B cell (primary cell): ENCODE measurements at regions not wholly inside any gene's neighbourhood (a gene's known extent, or its start where the extent isn't known, plus 50 kb on each side); places are given as distances from the start of the nearest gene placed in this dataset.

Source experiments
- ATAC-seq: fragments of 200-7000 bp; cut with Tn5 transposase; one replicate; pipeline ENCODE4 v1.10.0; 2021; ENCODE audit warnings: low read depth, mild to moderate bottlenecking, moderate number of reproducible peaks, moderate library complexity
- CTCF ChIA-PET: fragments of 350-600 bp; sonication (Branson Sonifier 250); formaldehyde crosslinking; loops from one replicate; lab custom pipeline; 2021; ENCODE audit warnings: antibody characterized with exemption, inconsistent platforms; lab: Charles Lee
- POLR2A ChIA-PET: fragments of 350-600 bp; sonication (Branson Sonifier 250); formaldehyde crosslinking; loops from one replicate; lab custom pipeline; 2021; ENCODE audit warnings: antibody characterized with exemption; lab: Charles Lee
- DNase-seq: peaks from one replicate; pipeline ENCODE4 v3.0.0; 2013
- H2AFZ ChIP-seq: 2 replicates; pipeline ENCODE4 v1.6.1; 2012; ENCODE audit warnings: mild to moderate bottlenecking, low read depth, low read length; ENCODE audit not compliant: insufficient read depth, poor library complexity, severe bottlenecking
- H3K27ac ChIP-seq, 2 donors: 1 replicate in 1 of 2; 2 replicates in 1 of 2; pipeline ENCODE4 v1.5.1; 2012 to 2013; ENCODE audit warnings: low read length in 2 of 2, mild to moderate bottlenecking in 2 of 2, moderate library complexity in 1 of 2
- H3K27me3 ChIP-seq, 4 experiments: fragments of 200-600 bp in 1 of 4; sonication (generic) in 1 of 4; replicated peaks in 1 of 4; 1 replicate in 2 of 4; 2 replicates in 2 of 4; pipeline versions ENCODE4 v1.6.1 to v1.7.0; 2013 to 2016; ENCODE audit warnings: low read length in 3 of 4, mild to moderate bottlenecking in 2 of 4, mixed read lengths in 1 of 4, moderate library complexity in 1 of 4; ENCODE audit not compliant: insufficient read depth in 4 of 4, control insufficient read depth in 3 of 4; ENCODE audit errors: control extremely low read depth in 1 of 4
- H3K36me3 ChIP-seq, 2 experiments: replicated peaks in 1 of 2; 1 replicate in 1 of 2; 2 replicates in 1 of 2; pipeline versions ENCODE4 v1.6.1 to v1.7.1; 2013; ENCODE audit warnings: low read length in 1 of 2; ENCODE audit not compliant: insufficient read depth in 2 of 2, control insufficient read depth in 1 of 2; ENCODE audit errors: control extremely low read depth in 1 of 2, extremely low read depth in 1 of 2
- H3K4me1 ChIP-seq, 2 donors: fragments of 200-600 bp in 1 of 2; sonication (generic) in 1 of 2; 1 replicate in 1 of 2; 2 replicates in 1 of 2; pipeline versions ENCODE4 v1.5.1 to v1.6.1; 2013 to 2017; ENCODE audit warnings: low read length in 2 of 2; ENCODE audit not compliant: control insufficient read depth in 2 of 2, insufficient read depth in 2 of 2
- H3K4me2 ChIP-seq: replicated peaks from 2 replicates; pipeline ENCODE3; 2012; ENCODE audit warnings: mild to moderate bottlenecking, low read depth, low read length; ENCODE audit not compliant: poor library complexity, severe bottlenecking
- H3K4me3 ChIP-seq, 5 experiments: fragments of 200-600 bp in 1 of 5; sonication (generic) in 1 of 5; 1 replicate in 3 of 5; 2 replicates in 2 of 5; pipeline versions ENCODE4 v1.5.1 to v1.7.0; 2011 to 2016; ENCODE audit warnings: low read length in 4 of 5, mild to moderate bottlenecking in 4 of 5, low read depth in 2 of 5, control low read depth in 1 of 5, moderate library complexity in 1 of 5; ENCODE audit not compliant: insufficient read depth in 1 of 5; ENCODE audit errors: control extremely low read depth in 1 of 5, extremely low read depth in 1 of 5
- H3K79me2 ChIP-seq: fragments of 200-600 bp; sonication (generic); one replicate; pipeline ENCODE4 v1.6.0; 2016; ENCODE audit warnings: low read length; ENCODE audit not compliant: control insufficient read depth, insufficient read depth
- H3K9ac ChIP-seq: fragments of 200-600 bp; sonication (generic); 2 replicates; pipeline ENCODE4 v1.6.1; 2017; ENCODE audit warnings: mild to moderate bottlenecking, low read length, moderate library complexity
- H3K9me3 ChIP-seq, 3 donors: one replicate each; pipeline versions ENCODE4 v1.6.1 to v1.7.1; 2013; ENCODE audit warnings: low read length in 2 of 3; ENCODE audit not compliant: control insufficient read depth in 2 of 3, insufficient read depth in 1 of 3; ENCODE audit errors: control extremely low read depth in 1 of 3
- H4K20me1 ChIP-seq: 2 replicates; pipeline ENCODE4 v1.6.0; 2012; ENCODE audit warnings: mild to moderate bottlenecking, low read length; ENCODE audit not compliant: insufficient read depth, control insufficient read depth, poor library complexity, severe bottlenecking
- H3K27ac Mint-ChIP-seq: one replicate; pipeline ENCODE4 v1.8.0; 2021; ENCODE audit warnings: mixed read lengths
- H3K27me3 Mint-ChIP-seq: one replicate; pipeline ENCODE4 v1.8.0; 2021; ENCODE audit warnings: mixed read lengths
- H3K4me1 Mint-ChIP-seq: one replicate; pipeline ENCODE4 v1.8.0; 2021; ENCODE audit warnings: mixed read lengths
- H3K4me3 Mint-ChIP-seq: one replicate; pipeline ENCODE4 v1.8.0; 2021; ENCODE audit warnings: mixed read lengths
- H3K9me3 Mint-ChIP-seq: one replicate; pipeline ENCODE4 v1.8.0; 2022; ENCODE audit warnings: mixed read lengths; ENCODE audit not compliant: insufficient read depth
- EZH2 ChIP-seq: IDR thresholded peaks from 2 replicates; pipeline ENCODE4 v1.6.1; 2012; ENCODE audit warnings: borderline replicate concordance, low read depth, mild to moderate bottlenecking, moderate library complexity, low read length; ENCODE audit not compliant: insufficient read depth, poor library complexity, severe bottlenecking
- WGBS: methylation state at CpG from one replicate; pipeline ENCODE4 v1.1.5; 2013; ENCODE audit warnings: missing lambda C conversion rate; ENCODE audit not compliant: insufficient coverage; 5-methylcytosine and 5-hydroxymethylcytosine counted together
- intact Hi-C: fragments of 100-400 bp; cut with micrococcal nuclease; formaldehyde crosslinking; loops from one replicate; pipeline ENCODE4 v1.10.0; 2022
- TF ChIP-seq, protein P1 (sequence below): fragments of 200-600 bp; IDR thresholded peaks from one replicate; pipeline ENCODE4 v1.8.0; 2022; ENCODE audit warnings: antibody characterized with exemption, mild to moderate bottlenecking

DNA sequence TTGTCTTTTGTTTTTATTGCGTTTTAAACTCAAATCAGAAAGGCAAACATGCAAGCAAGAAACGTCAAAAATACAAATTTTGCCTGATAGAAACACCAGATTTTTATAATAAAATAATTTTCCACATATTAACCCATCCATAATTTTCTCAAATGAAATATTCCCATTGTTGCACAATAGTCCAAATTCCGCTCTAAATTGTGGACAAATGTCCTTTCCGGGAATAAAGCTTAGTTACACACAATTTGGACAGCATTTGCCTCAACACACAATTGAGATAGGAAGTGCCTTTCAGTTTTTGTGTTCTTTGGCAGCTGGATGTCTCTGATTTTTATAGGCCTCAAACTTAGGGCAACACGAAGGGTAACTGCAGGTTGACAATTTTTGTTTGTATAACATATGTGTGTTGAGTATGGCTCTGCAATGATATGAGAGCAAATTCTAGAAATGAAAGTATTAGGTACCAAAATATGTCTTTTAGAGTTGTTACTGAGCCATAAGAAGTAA is 105.8 kb downstream of the DIO2 start:
- H3K4me3 Mint-ChIP-seq, result no peak overlapping the region

DNA sequence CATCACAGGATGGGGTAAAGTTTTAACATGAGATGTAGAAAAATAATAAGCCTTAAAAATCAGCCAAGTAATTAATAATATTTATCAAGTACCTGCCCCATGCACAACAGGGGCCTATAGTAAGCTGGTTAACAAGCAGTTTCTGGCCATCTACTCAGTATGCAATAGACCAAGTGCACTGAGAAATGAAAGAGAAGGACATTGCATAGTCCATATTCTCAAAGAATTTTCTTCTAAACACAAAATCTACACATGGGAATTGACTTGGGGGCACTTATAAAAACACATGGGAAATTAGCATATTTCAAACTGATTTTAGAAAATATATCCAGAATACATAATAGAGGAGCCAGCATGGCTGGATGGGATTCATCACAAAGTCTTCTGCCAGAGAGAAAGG is 109.5 kb downstream of the DIO2 start:
- Mint-ChIP-seq H3K27ac (no peak overlapping the region), H3K27me3 (no peaks in the 10 kb centered on the region), H3K4me1 (no peaks in the 10 kb centered on the region), H3K4me3 (no peak overlapping the region), H3K9me3 (no peaks in the 10 kb centered on the region)
- Histone ChIP-seq H3K79me2 (no peaks in the 10 kb centered on the region), H3K4me2 (no peak overlapping the region), H3K27me3 (no peaks in the 10 kb centered on the region), H4K20me1 (no peaks in the 10 kb centered on the region), H3K9me3 (peaks cover 0 to 7% (median 0%) of the 10 kb centered on the region in 3 donors), H3K27ac (no peak overlapping the region), H3K4me3 (no peak overlapping the region), H3K9ac (no peak overlapping the region), H2AFZ (no peak overlapping the region), H3K36me3 (no peaks in the 10 kb centered on the region), H3K4me1 (no peaks in the 10 kb centered on the region)
- POLR2A ChIA-PET, result no interaction called here
- CTCF ChIA-PET, result no interaction called here
- TF ChIP-seq, protein P1, sequence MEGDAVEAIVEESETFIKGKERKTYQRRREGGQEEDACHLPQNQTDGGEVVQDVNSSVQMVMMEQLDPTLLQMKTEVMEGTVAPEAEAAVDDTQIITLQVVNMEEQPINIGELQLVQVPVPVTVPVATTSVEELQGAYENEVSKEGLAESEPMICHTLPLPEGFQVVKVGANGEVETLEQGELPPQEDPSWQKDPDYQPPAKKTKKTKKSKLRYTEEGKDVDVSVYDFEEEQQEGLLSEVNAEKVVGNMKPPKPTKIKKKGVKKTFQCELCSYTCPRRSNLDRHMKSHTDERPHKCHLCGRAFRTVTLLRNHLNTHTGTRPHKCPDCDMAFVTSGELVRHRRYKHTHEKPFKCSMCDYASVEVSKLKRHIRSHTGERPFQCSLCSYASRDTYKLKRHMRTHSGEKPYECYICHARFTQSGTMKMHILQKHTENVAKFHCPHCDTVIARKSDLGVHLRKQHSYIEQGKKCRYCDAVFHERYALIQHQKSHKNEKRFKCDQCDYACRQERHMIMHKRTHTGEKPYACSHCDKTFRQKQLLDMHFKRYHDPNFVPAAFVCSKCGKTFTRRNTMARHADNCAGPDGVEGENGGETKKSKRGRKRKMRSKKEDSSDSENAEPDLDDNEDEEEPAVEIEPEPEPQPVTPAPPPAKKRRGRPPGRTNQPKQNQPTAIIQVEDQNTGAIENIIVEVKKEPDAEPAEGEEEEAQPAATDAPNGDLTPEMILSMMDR, result no peak
- TF ChIP-seq EZH2, result no peak
- ATAC-seq (no peak), DNase-seq (no peak)
- intact Hi-C loops, result no loop called here

More for the DNA sequence above, 105.8 kb downstream of the DIO2 start:
- Histone ChIP-seq H3K9ac (no peak overlapping the region), H2AFZ (no peak overlapping the region), H3K4me1 (no peaks in the 10 kb centered on the region), H3K4me3 (no peak overlapping the region), H3K79me2 (no peaks in the 10 kb centered on the region), H3K27ac (no peak overlapping the region), H3K27me3 (no peaks in the 10 kb centered on the region), H3K9me3 (peaks cover 0 to 3% (median 2%) of the 10 kb centered on the region in 3 donors), H3K36me3 (no peaks in the 10 kb centered on the region), H4K20me1 (no peaks in the 10 kb centered on the region), H3K4me2 (no peak overlapping the region)
- DNase-seq, result no peak
- H3K9me3 Mint-ChIP-seq, result no peaks in the 10 kb centered on the region
- CTCF ChIA-PET, result no interaction called here
- POLR2A ChIA-PET, result no interaction called here
- no peaks in the 10 kb centered on the region for H3K4me1 Mint-ChIP-seq
- H3K27me3 Mint-ChIP-seq, result no peaks in the 10 kb centered on the region
- WGBS, result no CpG with 5 or more reads among the region's 5 CpGs
- intact Hi-C loops, result no loop called here
- no peak for ATAC-seq
- no peak overlapping the region for H3K27ac Mint-ChIP-seq
- no peak for TF ChIP-seq EZH2
- TF ChIP-seq, protein P1, result no peak
